Ishikawa (cell line): ENCODE measurements at regions not wholly inside any gene's neighbourhood (a gene's known extent, or its start where the extent isn't known, plus 50 kb on each side); places are given as distances from the start of the nearest gene placed in this dataset.

Experiments used
- EGR1 ChIP-seq: IDR thresholded peaks from 2 replicates; pipeline ENCODE4 v1.6.1; 2012
- EP300 ChIP-seq: IDR thresholded peaks from 2 replicates; pipeline ENCODE4 v1.6.1; 2012; ENCODE audit warnings: borderline replicate concordance
- RAD21 ChIP-seq: IDR thresholded peaks from 2 replicates; pipeline ENCODE4 v1.6.1; 2012; ENCODE audit warnings: low read depth
- TEAD4 ChIP-seq: IDR thresholded peaks from 2 replicates; pipeline ENCODE4 v1.6.1; 2012
- USF1 ChIP-seq: IDR thresholded peaks from 2 replicates; pipeline ENCODE4 v1.6.1; 2012
- ZBTB7A ChIP-seq: IDR thresholded peaks from 2 replicates; pipeline ENCODE4 v1.6.1; 2012; ENCODE audit warnings: low read depth
- TF ChIP-seq, protein P1 (sequence below): IDR thresholded peaks from 2 replicates; pipeline ENCODE4 v1.6.1; 2012

DNA sequence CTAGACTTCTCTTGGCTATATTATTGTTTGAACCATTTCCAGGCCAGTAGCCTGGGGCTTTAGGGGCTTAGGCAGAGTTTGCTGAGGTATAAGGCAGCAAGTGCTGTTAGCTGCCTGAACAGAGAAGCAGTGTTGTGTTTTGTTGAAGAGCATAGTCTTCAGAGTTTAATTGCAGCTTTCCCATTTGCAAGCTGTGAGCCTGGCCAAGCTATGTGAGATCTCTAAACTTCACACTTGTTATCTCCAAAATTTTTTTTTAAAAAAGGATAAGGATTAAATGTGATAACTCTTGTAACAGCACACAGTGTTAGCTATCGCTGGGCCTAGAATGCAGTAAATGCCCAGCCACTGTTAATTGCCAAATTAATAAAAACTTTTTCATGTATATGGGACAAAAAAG is 782.4 kb downstream of the REEP3 start:
- TF ChIP-seq EP300 (no peak), EGR1 (no peak), ZBTB7A (no peak), USF1 (no peak), TEAD4 (no peak), RAD21 (no peak)
- TF ChIP-seq, protein P1, sequence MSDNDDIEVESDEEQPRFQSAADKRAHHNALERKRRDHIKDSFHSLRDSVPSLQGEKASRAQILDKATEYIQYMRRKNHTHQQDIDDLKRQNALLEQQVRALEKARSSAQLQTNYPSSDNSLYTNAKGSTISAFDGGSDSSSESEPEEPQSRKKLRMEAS, result no peak
